Esophagus muscularis mucosa (tissue), 4 donors: ENCODE measurements at regions not wholly inside any gene's neighbourhood (a gene's known extent, or its start where the extent isn't known, plus 50 kb on each side); places are given as distances from the start of the nearest gene placed in this dataset.

Experiments used
- EP300 ChIP-seq: sonication (generic); formaldehyde crosslinking; IDR thresholded peaks from one replicate; pipeline ENCODE4 v1.6.1; 2017; ENCODE audit warnings: antibody characterized with exemption
- POLR2A ChIP-seq: fragments of 450-650 bp; IDR thresholded peaks from one replicate; pipeline ENCODE4 v1.6.1; 2017; ENCODE audit warnings: antibody characterized with exemption, moderate library complexity, mild to moderate bottlenecking, low read depth
- TF ChIP-seq, protein P1 (sequence below), 3 experiments: fragments of 200-600 bp in 2 of 3; fragments of 450-650 bp in 1 of 3; sonication (generic) in 2 of 3; IDR thresholded peaks; one replicate each; pipeline ENCODE4 v1.5.1; 2017 to 2019; ENCODE audit warnings: antibody characterized with exemption in 3 of 3, mild to moderate bottlenecking in 2 of 3, moderate library complexity in 1 of 3

- TF ChIP-seq, protein P1, sequence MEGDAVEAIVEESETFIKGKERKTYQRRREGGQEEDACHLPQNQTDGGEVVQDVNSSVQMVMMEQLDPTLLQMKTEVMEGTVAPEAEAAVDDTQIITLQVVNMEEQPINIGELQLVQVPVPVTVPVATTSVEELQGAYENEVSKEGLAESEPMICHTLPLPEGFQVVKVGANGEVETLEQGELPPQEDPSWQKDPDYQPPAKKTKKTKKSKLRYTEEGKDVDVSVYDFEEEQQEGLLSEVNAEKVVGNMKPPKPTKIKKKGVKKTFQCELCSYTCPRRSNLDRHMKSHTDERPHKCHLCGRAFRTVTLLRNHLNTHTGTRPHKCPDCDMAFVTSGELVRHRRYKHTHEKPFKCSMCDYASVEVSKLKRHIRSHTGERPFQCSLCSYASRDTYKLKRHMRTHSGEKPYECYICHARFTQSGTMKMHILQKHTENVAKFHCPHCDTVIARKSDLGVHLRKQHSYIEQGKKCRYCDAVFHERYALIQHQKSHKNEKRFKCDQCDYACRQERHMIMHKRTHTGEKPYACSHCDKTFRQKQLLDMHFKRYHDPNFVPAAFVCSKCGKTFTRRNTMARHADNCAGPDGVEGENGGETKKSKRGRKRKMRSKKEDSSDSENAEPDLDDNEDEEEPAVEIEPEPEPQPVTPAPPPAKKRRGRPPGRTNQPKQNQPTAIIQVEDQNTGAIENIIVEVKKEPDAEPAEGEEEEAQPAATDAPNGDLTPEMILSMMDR (IDR thresholded peaks at IDR 0.05), result no peak
- TF ChIP-seq EP300 (no peak), POLR2A (no peak)
These were observed 613.4 kb upstream of the ADAMTS5 start for GRCh38 chr21:27580276-27580675.
